Ishikawa (cell line): ENCODE measurements at regions not wholly inside any gene's neighbourhood (a gene's known extent, or its start where the extent isn't known, plus 50 kb on each side); places are given as distances from the start of the nearest gene placed in this dataset.

Experiments used
- CEBPB ChIP-seq: IDR thresholded peaks from 2 replicates; pipeline ENCODE4 v1.6.1; 2012
- CREB1 ChIP-seq: IDR thresholded peaks from 2 replicates; pipeline ENCODE4 v1.6.1; 2012; ENCODE audit warnings: low read depth
- EGR1 ChIP-seq: IDR thresholded peaks from 2 replicates; pipeline ENCODE4 v1.6.1; 2012
- EP300 ChIP-seq: IDR thresholded peaks from 2 replicates; pipeline ENCODE4 v1.6.1; 2012; ENCODE audit warnings: borderline replicate concordance
- FOXM1 ChIP-seq: IDR thresholded peaks from 2 replicates; pipeline ENCODE4 v1.6.1; 2012; ENCODE audit warnings: low read depth, borderline replicate concordance
- NFIC ChIP-seq: IDR thresholded peaks from 2 replicates; pipeline ENCODE4 v1.6.1; 2012
- RAD21 ChIP-seq: IDR thresholded peaks from 2 replicates; pipeline ENCODE4 v1.6.1; 2012; ENCODE audit warnings: low read depth
- TAF1 ChIP-seq: IDR thresholded peaks from 2 replicates; pipeline ENCODE4 v1.6.1; 2012; ENCODE audit warnings: low read depth, mild to moderate bottlenecking
- TCF12 ChIP-seq: IDR thresholded peaks from 2 replicates; pipeline ENCODE4 v1.6.1; 2012; ENCODE audit warnings: low read depth
- TEAD4 ChIP-seq: IDR thresholded peaks from 2 replicates; pipeline ENCODE4 v1.6.1; 2012
- YY1 ChIP-seq: IDR thresholded peaks from 2 replicates; pipeline ENCODE4 v1.6.1; 2012; ENCODE audit warnings: low read depth
- ZBTB7A ChIP-seq: IDR thresholded peaks from 2 replicates; pipeline ENCODE4 v1.6.1; 2012; ENCODE audit warnings: low read depth
- TF ChIP-seq, protein P1 (sequence below): IDR thresholded peaks from 2 replicates; pipeline ENCODE4 v1.6.1; 2012; ENCODE audit warnings: low read depth, mild to moderate bottlenecking
- TF ChIP-seq, protein P2 (sequence below): IDR thresholded peaks from 2 replicates; pipeline ENCODE4 v1.6.1; 2012
- TF ChIP-seq, protein P3 (sequence below): IDR thresholded peaks from 2 replicates; pipeline ENCODE4 v1.6.1; 2012

DNA sequence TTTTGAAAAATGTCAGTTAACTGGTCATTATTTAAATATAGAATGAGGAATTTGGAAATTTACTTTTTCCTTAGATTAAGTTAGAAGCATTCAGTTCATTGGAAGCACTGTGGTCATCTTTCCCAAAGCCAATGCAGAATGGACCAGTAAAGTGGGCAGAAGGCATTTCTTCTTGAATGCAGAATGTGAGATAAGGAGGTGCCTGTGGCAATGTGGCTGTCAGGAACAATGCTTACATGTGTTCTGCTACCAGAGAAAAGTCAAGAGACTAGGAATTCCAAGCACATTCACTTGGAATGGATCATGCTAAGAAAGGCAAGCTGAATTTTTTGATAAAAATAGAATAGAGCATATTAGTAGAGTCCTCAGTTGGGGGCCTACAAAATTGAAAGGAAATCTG, 295.0 kb upstream of the KCNH7 start:
- TF ChIP-seq CEBPB (no peak), RAD21 (no peak), EP300 (no peak), NFIC (no peak), TAF1 (no peak), TCF12 (no peak), TEAD4 (no peak), EGR1 (no peak), ZBTB7A (no peak)
- TF ChIP-seq, protein P1, sequence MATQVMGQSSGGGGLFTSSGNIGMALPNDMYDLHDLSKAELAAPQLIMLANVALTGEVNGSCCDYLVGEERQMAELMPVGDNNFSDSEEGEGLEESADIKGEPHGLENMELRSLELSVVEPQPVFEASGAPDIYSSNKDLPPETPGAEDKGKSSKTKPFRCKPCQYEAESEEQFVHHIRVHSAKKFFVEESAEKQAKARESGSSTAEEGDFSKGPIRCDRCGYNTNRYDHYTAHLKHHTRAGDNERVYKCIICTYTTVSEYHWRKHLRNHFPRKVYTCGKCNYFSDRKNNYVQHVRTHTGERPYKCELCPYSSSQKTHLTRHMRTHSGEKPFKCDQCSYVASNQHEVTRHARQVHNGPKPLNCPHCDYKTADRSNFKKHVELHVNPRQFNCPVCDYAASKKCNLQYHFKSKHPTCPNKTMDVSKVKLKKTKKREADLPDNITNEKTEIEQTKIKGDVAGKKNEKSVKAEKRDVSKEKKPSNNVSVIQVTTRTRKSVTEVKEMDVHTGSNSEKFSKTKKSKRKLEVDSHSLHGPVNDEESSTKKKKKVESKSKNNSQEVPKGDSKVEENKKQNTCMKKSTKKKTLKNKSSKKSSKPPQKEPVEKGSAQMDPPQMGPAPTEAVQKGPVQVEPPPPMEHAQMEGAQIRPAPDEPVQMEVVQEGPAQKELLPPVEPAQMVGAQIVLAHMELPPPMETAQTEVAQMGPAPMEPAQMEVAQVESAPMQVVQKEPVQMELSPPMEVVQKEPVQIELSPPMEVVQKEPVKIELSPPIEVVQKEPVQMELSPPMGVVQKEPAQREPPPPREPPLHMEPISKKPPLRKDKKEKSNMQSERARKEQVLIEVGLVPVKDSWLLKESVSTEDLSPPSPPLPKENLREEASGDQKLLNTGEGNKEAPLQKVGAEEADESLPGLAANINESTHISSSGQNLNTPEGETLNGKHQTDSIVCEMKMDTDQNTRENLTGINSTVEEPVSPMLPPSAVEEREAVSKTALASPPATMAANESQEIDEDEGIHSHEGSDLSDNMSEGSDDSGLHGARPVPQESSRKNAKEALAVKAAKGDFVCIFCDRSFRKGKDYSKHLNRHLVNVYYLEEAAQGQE, result no peak
- TF ChIP-seq, protein P2, sequence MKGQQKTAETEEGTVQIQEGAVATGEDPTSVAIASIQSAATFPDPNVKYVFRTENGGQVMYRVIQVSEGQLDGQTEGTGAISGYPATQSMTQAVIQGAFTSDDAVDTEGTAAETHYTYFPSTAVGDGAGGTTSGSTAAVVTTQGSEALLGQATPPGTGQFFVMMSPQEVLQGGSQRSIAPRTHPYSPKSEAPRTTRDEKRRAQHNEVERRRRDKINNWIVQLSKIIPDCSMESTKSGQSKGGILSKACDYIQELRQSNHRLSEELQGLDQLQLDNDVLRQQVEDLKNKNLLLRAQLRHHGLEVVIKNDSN, result no peak
- TF ChIP-seq, protein P3, sequence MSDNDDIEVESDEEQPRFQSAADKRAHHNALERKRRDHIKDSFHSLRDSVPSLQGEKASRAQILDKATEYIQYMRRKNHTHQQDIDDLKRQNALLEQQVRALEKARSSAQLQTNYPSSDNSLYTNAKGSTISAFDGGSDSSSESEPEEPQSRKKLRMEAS, result no peak

DNA sequence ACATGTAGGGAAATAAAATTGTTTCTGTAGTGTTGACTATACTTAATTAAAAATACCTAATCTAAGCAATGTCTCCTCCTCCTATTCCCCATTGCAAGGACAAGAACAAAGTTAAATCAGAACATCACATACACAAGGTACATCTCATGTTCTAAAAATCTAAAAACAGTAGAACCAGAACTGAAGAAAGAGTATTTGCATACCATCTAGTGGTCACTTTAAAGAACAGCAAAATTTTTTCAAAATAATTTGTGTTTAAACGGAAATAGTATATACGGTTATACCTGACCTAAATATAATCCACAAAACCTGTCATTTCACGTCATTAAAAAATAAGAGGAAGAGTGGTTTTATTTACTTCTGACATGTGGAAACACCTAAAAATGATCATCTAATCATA, 294.3 kb upstream of the KCNH7 start:
- no peak for TF ChIP-seq EP300
- TF ChIP-seq RAD21, result peak; percentile 61

DNA sequence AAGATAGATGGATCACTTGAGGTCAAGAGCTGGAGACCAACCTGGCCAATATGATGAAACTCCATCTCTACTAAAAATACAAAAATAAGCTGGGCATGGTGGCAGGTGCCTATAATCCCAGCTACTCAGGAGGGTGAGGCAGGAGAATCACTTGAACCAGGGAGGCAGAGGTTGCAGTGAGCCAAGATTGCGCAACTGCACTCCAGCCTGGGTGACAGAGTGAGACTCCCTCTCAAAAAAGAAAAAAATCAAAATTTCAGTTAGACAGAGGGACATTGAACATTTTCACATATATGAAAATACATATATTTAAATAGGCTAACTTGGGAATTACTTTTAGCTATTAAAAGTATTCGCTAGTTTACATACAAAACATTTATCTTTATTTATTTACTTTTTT, 293.6 kb upstream of the KCNH7 start:
- TF ChIP-seq CEBPB, result peak; percentile 86

DNA sequence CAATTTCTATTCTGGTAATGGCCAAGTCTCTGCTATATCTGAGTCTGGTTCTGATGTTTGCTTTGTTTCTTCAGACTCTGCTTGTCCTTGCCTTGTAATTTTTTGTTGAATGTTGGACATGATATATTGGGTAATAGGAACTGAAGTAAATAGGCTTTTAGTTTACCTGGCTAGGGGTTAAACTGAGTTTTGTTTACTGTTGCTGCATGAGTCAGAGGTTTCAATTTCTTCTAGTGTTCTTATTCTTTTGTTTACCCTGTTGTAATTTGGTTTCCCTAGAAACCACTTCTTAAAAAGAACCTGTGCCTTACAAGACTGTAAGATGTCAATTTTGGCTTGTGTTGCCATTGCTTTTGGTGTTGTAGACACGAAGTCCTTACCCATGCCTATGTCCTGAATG, 285.0 kb upstream of the KCNH7 start:
- TF ChIP-seq, protein P1, result no peak
- TF ChIP-seq ZBTB7A (no peak), CEBPB (no peak), TAF1 (no peak), TEAD4 (no peak), EGR1 (no peak), EP300 (no peak), CREB1 (no peak), RAD21 (no peak), NFIC (no peak), TCF12 (no peak), YY1 (no peak), FOXM1 (no peak)
- TF ChIP-seq, protein P3, result no peak
- TF ChIP-seq, protein P2, result no peak

DNA sequence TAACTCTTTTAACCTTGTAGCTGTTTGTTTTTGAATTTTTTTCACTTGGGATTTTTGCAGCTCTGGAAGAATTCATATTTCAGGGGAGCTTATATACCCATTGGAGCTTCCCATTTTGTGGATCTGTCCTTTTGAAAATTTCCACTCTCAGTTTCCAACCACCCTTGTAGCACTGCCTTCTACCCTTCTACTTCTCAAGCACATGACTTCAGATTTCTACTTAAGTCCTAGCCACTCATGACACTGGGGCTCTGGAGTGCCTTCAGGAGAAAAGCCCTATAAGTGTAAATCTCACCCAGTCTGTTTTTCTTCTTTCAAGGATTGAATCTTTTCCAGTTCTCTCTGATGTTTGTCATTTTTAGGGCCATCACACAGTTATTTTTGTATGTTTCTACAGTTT, 283.7 kb upstream of the KCNH7 start:
- TF ChIP-seq, protein P2, result no peak
- TF ChIP-seq TAF1, result no peak
- TF ChIP-seq EGR1, result no peak
- no peak for TF ChIP-seq FOXM1
- TF ChIP-seq TEAD4, result no peak
- no peak for TF ChIP-seq TCF12
- TF ChIP-seq NFIC, result no peak
- no peak for TF ChIP-seq ZBTB7A
- TF ChIP-seq EP300, result no peak
- no peak for TF ChIP-seq YY1
- TF ChIP-seq, protein P1, result no peak
- TF ChIP-seq, protein P3, result no peak
- no peak for TF ChIP-seq CREB1
- TF ChIP-seq CEBPB, result no peak
- no peak for TF ChIP-seq RAD21
